GM13977 (cell line): ENCODE measurements at regions not wholly inside any gene's neighbourhood (a gene's known extent, or its start where the extent isn't known, plus 50 kb on each side); places are given as distances from the start of the nearest gene placed in this dataset.
"Not testable (repeated sequence)": the region's sequence is repeated elsewhere in the genome, so short reads cannot be mapped to it uniquely, and the experiment has no call there.

Experiments
- DNase-seq: peaks from one replicate; pipeline ENCODE4 v3.0.0; 2012; ENCODE audit warnings: low spot score
- CTCF ChIP-seq: IDR thresholded peaks from 2 replicates; pipeline ENCODE4 v1.5.1; 2012; ENCODE audit warnings: mild to moderate bottlenecking, control low read depth; ENCODE audit not compliant: insufficient read depth; ENCODE audit errors: extremely low read depth, missing control alignments
- in situ Hi-C: fragments of 300-500 bp; cut with MboI; formaldehyde crosslinking; loops from one replicate; pipeline ENCODE4 v1.12.0; 2022; ENCODE audit warnings: low sequenced_read_pairs, low pct_unique_long_range_greater_than_20kb, mixed read lengths, inconsistent platforms; ENCODE audit not compliant: unreplicated experiment

DNA sequence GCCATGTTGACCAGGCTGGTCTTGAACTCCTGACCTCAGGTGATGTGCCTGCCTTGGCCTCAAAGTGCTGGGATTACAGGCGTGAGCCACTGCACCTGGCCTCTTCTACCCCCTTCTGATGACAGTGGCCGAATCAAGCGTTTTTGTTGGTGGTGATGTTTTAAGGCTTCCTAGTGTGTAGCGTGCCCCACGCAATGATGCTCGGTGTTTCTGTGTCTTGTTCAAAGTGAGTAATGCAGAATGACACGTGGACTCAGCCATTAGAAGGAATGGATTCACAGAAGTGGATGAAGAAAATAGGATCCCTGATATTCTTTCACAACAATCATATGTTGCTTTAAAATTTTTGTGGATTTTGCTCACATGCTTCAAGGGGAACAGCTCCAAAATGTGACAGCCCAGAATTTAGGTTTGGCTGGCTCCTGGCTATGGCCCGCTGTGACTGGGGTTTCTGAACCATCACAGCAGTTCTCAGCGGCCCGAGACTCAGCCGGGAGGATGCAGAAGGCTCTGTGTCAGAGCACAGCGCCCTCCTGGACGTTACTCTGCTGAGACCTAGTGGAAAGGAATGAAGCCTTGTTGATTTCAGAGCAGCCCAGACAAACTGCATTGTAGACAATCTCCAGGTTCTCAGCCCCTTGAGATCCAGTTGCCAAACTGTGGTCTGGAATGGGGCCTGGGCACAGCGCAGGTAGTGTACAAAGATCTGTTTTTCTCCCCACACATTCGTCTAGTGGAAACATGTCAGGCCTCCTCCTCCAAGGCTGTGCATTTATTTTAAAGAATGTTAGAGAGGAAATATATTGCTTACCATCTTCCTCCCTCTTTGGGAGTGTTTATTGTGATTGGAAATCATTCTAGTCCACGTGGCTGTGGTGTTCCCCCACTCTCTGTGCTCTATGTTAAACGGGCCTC lies 57.6 kb upstream of the TIAM2 start:
- in situ Hi-C loops: no loop called here
- no peak for TF ChIP-seq CTCF
- no peak for DNase-seq

GRCh38 chr6:154938221-154938580 lies 56.9 kb upstream of the TIAM2 start:
- no peak for TF ChIP-seq CTCF
- in situ Hi-C loops: no loop called here
- DNase-seq: no peak

GRCh38 chr6:154938727-154939285 lies 56.3 kb upstream of the TIAM2 start:
- DNase-seq, in situ Hi-C loops: not testable (repeated sequence)

DNA sequence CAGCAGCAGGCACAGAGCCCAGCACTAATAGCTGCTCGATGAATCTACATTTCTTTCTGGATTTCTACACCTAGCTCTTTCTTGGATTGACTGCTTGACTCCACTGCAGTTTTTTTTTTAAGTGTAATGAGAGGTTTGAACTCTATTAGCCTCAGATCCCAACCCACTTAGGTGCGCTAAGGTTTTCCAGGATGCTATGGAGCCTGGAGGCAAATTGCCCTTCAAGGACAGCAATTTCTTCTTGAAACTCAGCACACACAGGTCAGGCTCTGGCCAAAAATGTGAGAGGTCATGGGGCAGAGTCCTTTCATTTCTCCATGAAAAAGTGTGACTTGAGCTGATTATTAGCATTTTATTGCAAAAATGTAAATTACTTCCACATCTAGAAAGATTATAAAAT lies 52.3 kb upstream of the TIAM2 start:
- in situ Hi-C loops: no loop called here
- TF ChIP-seq CTCF: no peak

DNA sequence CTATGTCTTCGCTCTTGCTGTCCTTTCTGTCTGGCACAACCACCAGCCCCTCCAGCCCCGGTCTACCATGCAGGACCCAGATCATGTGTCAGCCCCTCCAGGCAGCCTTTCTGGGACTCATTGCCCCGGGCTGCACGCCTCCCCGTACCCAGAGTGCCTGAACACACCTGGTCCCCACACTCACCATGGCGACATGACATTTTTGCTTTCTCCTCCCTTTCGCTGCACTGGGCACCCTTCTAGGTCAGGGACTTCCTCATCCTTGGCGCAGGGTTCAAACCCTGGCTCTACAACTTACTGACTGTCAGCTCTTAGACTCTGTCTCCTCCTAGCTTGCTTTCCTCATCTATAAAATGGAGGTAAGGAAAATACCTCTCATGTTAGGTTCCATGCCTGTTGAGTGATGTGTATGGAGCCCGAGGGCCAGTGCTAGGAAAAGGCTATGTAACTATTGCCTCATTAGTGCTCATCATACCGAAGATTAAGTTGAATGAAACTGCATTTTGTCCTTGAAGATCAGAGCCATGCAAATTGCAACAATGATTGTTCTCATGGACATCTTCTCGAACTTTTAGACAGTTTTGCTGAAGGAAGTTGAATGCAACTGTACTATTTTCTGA lies 49.7 kb upstream of the TIAM2 start:
- no peak for DNase-seq
- in situ Hi-C loops: no loop called here
- no peak for TF ChIP-seq CTCF

More for the DNA sequence above, 52.3 kb upstream of the TIAM2 start:
- DNase-seq: no peak
